ENCODE measurements at regions not wholly inside any gene's neighbourhood (a gene's known extent, or its start where the extent isn't known, plus 50 kb on each side); places are given as distances from the start of the nearest gene placed in this dataset.

DNA sequence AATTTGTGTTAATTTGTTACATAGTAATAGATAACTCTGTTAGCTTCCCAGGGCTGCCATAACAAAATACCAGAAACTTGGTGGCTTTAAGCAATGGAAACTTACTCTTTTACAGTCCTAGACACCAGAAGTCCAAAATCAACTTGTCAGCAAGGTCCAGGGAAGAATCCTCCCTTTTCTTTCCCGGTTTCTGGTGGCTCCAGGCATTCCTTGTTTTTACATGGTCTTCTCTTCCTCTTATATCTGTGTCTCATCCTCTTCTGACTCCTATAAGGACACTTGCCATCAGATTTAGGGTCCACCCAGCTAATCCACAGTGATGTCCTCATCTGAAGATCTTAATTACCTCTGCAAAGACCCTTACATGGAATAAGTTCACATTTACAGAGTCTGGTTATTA lies 95.6 kb downstream of the DDX1 start:
- TF ChIP-seq CTCF (IDR thresholded peaks at IDR 0.05; ENCODE audit: poor library complexity, severe bottlenecking) (no peak), RAD21 (conservative IDR thresholded peaks at IDR 0.05) (no peak), EP300 (conservative IDR thresholded peaks at IDR 0.05; ENCODE audit: poor library complexity, severe bottlenecking) (no peak), EZH2 (IDR thresholded peaks at IDR 0.05; ENCODE audit: borderline replicate concordance, insufficient read depth, low read length, poor library complexity, severe bottlenecking) (no peak), REST (IDR thresholded peaks at IDR 0.05; ENCODE audit: borderline replicate concordance) (no peak)
